Endodermal cell (in vitro differentiated cells): ENCODE measurements at regions not wholly inside any gene's neighbourhood (a gene's known extent, or its start where the extent isn't known, plus 50 kb on each side); places are given as distances from the start of the nearest gene placed in this dataset.

Experiments
- DNase-seq: peaks from one replicate; pipeline ENCODE4 v3.0.0-alpha.2; 2017
- H3K27ac ChIP-seq: 2 replicates; pipeline ENCODE4 v1.5.1; 2013; ENCODE audit warnings: mild to moderate bottlenecking, low read depth, low read length, moderate library complexity
- H3K27me3 ChIP-seq: 2 replicates; pipeline ENCODE4 v1.6.1; 2013; ENCODE audit warnings: mild to moderate bottlenecking, low read length, moderate library complexity; ENCODE audit not compliant: insufficient read depth, control insufficient read depth, poor library complexity, severe bottlenecking
- H3K36me3 ChIP-seq: 2 replicates; pipeline ENCODE4 v1.7.0; 2013; ENCODE audit warnings: mild to moderate bottlenecking, low read length, moderate library complexity; ENCODE audit not compliant: control insufficient read depth, insufficient read depth
- H3K4me1 ChIP-seq: one replicate; pipeline ENCODE4 v1.7.0; 2013; ENCODE audit warnings: low read length; ENCODE audit not compliant: control insufficient read depth, insufficient read depth
- H3K4me3 ChIP-seq: 2 replicates; pipeline ENCODE4 v1.5.1; 2013; ENCODE audit warnings: mild to moderate bottlenecking, low read length, moderate library complexity
- H3K9ac ChIP-seq: 2 replicates; pipeline ENCODE4 v1.6.1; 2013; ENCODE audit warnings: mild to moderate bottlenecking, low read length, moderate library complexity; ENCODE audit not compliant: poor library complexity, severe bottlenecking; ENCODE audit errors: extremely low read depth
- H3K9me3 ChIP-seq: 2 replicates; pipeline ENCODE4 v1.6.1; 2013; ENCODE audit warnings: mild to moderate bottlenecking, low read length, moderate library complexity; ENCODE audit not compliant: control insufficient read depth
- H3K27ac Mint-ChIP-seq: 2 replicates; pipeline ENCODE4 v1.8.0; 2020; ENCODE audit warnings: mixed read lengths
- H3K27me3 Mint-ChIP-seq: 2 replicates; pipeline ENCODE4 v1.8.0; 2021; ENCODE audit warnings: mild to moderate bottlenecking, mixed read lengths; ENCODE audit not compliant: insufficient read depth
- H3K36me3 Mint-ChIP-seq: 2 replicates; pipeline ENCODE4 v1.8.0; 2020; ENCODE audit warnings: low read depth, mixed read lengths
- H3K4me1 Mint-ChIP-seq: 2 replicates; pipeline ENCODE4 v1.8.0; 2020; ENCODE audit warnings: mixed read lengths
- H3K4me3 Mint-ChIP-seq: 2 replicates; pipeline ENCODE4 v1.8.0; 2020; ENCODE audit warnings: mild to moderate bottlenecking, moderate library complexity, mixed read lengths
- H3K9me3 Mint-ChIP-seq: 2 replicates; pipeline ENCODE4 v1.8.0; 2020; ENCODE audit warnings: mild to moderate bottlenecking, mixed read lengths
- CTCF ChIP-seq: fragments of 200-600 bp; sonication (generic); conservative IDR thresholded peaks from 2 replicates; pipeline ENCODE4 v1.5.0; 2021; ENCODE audit warnings: antibody characterized with exemption, mild to moderate bottlenecking
- WGBS, 2 experiments: methylation state at CpG; one replicate each; pipeline versions ENCODE4 v1.1.5 to v1.1.7; 2013; ENCODE audit warnings: missing lambda C conversion rate in 2 of 2, mixed read lengths in 1 of 2; ENCODE audit not compliant: insufficient coverage in 1 of 2, insufficient read length in 1 of 2; 5-methylcytosine and 5-hydroxymethylcytosine counted together

DNA sequence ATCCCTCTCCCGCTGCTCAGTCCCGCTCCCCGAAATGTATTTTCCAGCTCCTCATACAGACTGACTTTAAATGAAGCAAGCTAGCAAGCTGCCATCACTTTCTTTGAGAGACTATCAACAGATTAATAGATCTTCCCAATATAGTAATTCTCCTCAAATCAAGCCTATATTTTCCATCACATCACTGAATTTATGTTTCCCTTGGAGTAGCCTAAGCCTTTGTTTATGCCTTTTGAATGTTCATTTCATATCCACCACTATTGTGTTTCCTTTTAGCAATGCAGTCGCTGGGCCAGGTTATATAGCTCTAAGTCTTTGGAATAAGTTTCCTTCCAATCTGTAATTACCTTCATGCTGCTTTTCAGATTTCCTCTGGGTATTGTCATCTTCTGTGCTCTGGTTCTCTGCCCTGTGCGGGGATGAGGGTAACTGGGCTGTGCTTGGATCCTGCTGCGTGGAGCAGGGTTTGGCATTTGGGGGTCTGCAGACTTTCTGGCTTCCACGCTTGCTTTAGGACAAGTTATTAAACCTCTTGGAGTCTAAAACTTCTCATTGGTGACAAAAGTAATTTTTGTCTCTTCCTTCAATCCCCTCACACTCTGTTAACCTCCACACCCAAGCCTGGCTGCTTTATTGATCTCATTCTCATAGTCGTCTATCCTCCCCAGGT, 256.9 kb downstream of the DLEU7 start:
- Histone ChIP-seq H3K36me3 (no peaks in the 10 kb centered on the region), H3K4me3 (no peak overlapping the region), H3K27me3 (no peaks in the 10 kb centered on the region), H3K27ac (no peak overlapping the region), H3K4me1 (no peaks in the 10 kb centered on the region), H3K9me3 (no peaks in the 10 kb centered on the region), H3K9ac (no peak overlapping the region)
- no peak for DNase-seq
- H3K27me3 Mint-ChIP-seq: peaks cover 12% of the 10 kb centered on the region
- no peak overlapping the region for H3K4me3 Mint-ChIP-seq
- no peaks in the 10 kb centered on the region for H3K9me3 Mint-ChIP-seq
- TF ChIP-seq CTCF: no peak
- 82 to 96% methylated on average over 4 to 8 of the region's 8 CpGs for WGBS, 2 experiments
- peaks cover 7% of the 10 kb centered on the region for H3K4me1 Mint-ChIP-seq
- no peaks in the 10 kb centered on the region for H3K36me3 Mint-ChIP-seq
- H3K27ac Mint-ChIP-seq: no peak overlapping the region

- no peak for TF ChIP-seq CTCF
- Mint-ChIP-seq H3K4me1 (peaks cover 7% of the 10 kb centered on the region), H3K36me3 (no peaks in the 10 kb centered on the region), H3K9me3 (no peaks in the 10 kb centered on the region), H3K27me3 (peaks cover 12% of the 10 kb centered on the region), H3K27ac (no peak overlapping the region), H3K4me3 (no peak overlapping the region)
- 87 to 89% methylated on average over 3 to 4 of the region's 4 CpGs for WGBS, 2 experiments
- Histone ChIP-seq H3K9ac (no peak overlapping the region), H3K27ac (no peak overlapping the region), H3K4me1 (no peaks in the 10 kb centered on the region), H3K36me3 (no peaks in the 10 kb centered on the region), H3K9me3 (no peaks in the 10 kb centered on the region), H3K27me3 (no peaks in the 10 kb centered on the region), H3K4me3 (no peak overlapping the region)
- DNase-seq: no peak
Observed at GRCh38 chr13:50587115-50587514, 256.4 kb downstream of the DLEU7 start.

DNA sequence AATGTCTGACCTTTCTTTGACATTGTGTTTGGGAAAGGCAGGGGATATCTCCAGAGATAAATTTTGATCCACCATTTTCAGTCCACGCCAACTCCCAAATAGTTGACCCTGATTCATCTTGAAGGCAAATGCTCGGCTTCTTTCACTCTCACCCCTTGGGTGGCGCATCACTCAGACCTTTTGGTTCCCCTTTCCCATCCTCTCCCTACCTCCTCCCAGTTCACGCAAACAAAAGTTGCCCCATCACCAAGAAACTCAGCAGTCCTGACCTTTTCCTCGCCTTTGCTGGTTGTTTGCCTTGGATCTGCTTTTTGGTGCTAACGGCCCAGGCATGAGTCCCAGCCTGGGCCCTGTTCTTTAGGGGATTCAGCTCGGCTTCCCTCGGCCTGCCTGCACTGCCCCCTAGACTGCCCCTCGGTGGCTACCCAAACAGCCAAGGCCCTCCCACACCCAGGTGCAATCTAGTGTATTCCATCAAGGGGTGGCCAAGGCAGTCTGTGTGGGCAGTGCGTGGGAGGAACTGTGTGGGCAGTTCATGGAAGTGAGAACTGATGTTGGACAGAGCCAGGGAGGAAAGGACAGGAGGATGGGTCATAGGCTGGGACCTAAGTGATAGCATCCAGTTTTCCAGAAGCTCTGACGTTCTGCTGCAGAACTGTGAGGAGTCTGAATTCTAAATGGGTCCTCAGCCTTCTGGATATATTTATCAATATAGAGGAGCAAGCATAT, 255.7 kb downstream of the DLEU7 start:
- Mint-ChIP-seq H3K27ac (no peak overlapping the region), H3K4me3 (no peak overlapping the region), H3K4me1 (peaks cover 7% of the 10 kb centered on the region), H3K36me3 (no peaks in the 10 kb centered on the region), H3K9me3 (no peaks in the 10 kb centered on the region), H3K27me3 (peaks cover 12% of the 10 kb centered on the region)
- H3K9me3 ChIP-seq: no peaks in the 10 kb centered on the region
- H3K36me3 ChIP-seq: no peaks in the 10 kb centered on the region
- H3K27ac ChIP-seq: no peak overlapping the region
- no peaks in the 10 kb centered on the region for H3K27me3 ChIP-seq
- DNase-seq: no peak
- H3K9ac ChIP-seq: no peak overlapping the region
- no peak overlapping the region for H3K4me3 ChIP-seq
- H3K4me1 ChIP-seq: no peaks in the 10 kb centered on the region
- no peak for TF ChIP-seq CTCF
- 78 to 92% methylated on average over 6 to 11 of the region's 11 CpGs for WGBS, 2 experiments
